BLaER1 (cell line): ENCODE measurements at regions not wholly inside any gene's neighbourhood (a gene's known extent, or its start where the extent isn't known, plus 50 kb on each side); places are given as distances from the start of the nearest gene placed in this dataset.

Experiments
- H3K27ac ChIP-seq: shearing (Covaris generic); formaldehyde crosslinking; 2 replicates; pipeline ENCODE4 v1.8.1; 2022
- H3K27me3 ChIP-seq: shearing (Covaris generic); formaldehyde crosslinking; 2 replicates; pipeline ENCODE4 v1.8.1; 2022
- H3K36me3 ChIP-seq: shearing (Covaris generic); formaldehyde crosslinking; 2 replicates; pipeline ENCODE4 v1.8.1; 2022
- H3K4me1 ChIP-seq: shearing (Covaris generic); formaldehyde crosslinking; 2 replicates; pipeline ENCODE4 v1.8.1; 2022
- H3K4me2 ChIP-seq: shearing (Covaris generic); formaldehyde crosslinking; 2 replicates; pipeline ENCODE4 v1.8.1; 2022
- H3K4me3 ChIP-seq: shearing (Covaris generic); formaldehyde crosslinking; 2 replicates; pipeline ENCODE4 v1.8.1; 2022
- H3K9ac ChIP-seq: shearing (Covaris generic); formaldehyde crosslinking; 2 replicates; pipeline ENCODE4 v1.8.1; 2022
- H3K9me3 ChIP-seq: shearing (Covaris generic); formaldehyde crosslinking; 2 replicates; pipeline ENCODE4 v1.8.1; 2022
- H4K20me1 ChIP-seq: shearing (Covaris generic); formaldehyde crosslinking; 2 replicates; pipeline ENCODE4 v1.8.1; 2022
- Cebpa-rat ChIP-seq: shearing (Covaris generic); IDR thresholded peaks from 2 replicates; pipeline ENCODE4 v1.8.1; 2022

DNA sequence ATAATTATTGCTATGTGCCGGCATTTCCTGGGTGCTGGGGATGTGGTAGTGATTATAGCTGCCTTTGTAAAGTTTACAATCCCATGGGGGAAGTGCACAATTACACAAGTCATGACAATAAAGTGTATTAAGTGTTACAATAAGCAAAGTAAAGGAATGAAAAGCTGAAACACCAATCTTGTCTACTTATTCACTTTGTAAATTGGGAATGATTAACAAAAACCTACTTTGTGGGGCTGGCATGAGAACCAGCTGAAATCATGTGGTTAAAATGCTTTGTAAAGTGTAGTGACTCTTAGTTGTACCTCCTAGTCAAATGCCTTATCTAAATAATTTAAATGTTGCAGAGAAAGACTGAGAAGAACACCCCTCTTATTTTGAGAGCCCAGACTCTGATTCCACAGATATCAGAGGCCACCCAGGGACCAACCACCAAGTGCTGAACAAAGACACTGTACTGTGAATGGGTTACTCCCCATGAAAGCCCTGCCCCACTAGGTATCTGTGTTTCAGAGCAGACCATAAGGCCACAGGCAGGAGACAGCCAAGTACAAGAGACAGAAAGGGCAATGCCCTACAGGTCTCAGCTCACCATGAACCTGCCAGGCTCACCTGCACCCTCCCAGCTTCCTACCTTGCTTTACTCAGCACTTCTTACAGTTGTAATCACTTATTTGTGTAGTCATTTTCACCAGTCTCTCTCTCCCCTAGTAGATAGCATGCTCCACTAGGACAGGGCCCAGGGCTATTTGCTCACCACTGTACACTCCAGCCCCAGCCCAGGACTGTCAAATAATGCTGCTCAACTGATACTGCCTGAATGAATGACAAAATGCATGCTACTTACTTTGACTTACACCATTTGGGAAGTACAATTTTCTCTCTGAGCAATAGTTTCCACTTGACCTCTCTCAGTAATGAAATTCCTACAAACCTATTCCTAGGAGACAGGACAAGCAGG lies 101.6 kb upstream of the APC start:
- H3K27me3 ChIP-seq: no peaks in the 10 kb centered on the region
- H3K36me3 ChIP-seq: peaks cover 5% of the 10 kb centered on the region
- no peak overlapping the region for H3K4me2 ChIP-seq
- peaks cover 22% of the 10 kb centered on the region for H3K9me3 ChIP-seq
- no peak for TF ChIP-seq Cebpa-rat
- no peak overlapping the region for H3K9ac ChIP-seq
- no peak overlapping the region for H3K4me3 ChIP-seq
- H4K20me1 ChIP-seq: no peaks in the 10 kb centered on the region
- H3K4me1 ChIP-seq: 0 out of 2 replicates have a peak, but pooled peaks cover 6% of the 10 kb centered on the region
- no peak overlapping the region for H3K27ac ChIP-seq

DNA sequence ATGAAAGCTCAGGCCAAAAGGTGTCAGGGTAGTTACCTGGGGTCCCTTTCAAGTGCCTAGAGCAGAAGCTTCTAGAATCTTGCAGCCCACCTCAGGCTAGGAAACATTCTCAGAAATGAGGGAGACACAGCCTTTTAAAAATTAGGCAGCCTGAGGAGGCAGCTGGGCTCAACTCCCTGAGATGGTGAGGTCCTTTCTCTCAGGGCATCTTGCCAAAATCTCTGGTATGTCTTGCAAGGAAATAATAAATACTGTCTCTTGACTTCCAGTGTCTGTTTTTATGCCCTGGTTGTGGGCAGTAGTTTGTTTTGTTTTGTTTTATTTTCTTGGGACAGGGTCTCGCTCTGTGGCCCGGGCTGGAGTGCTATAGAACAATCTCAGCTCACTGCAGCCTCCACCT lies 100.9 kb upstream of the APC start:
- TF ChIP-seq Cebpa-rat: no peak
- Histone ChIP-seq H3K9ac (no peak overlapping the region), H3K4me2 (no peak overlapping the region), H3K27me3 (no peaks in the 10 kb centered on the region), H3K36me3 (peaks cover 5% of the 10 kb centered on the region), H4K20me1 (no peaks in the 10 kb centered on the region), H3K9me3 (peaks cover 21% of the 10 kb centered on the region), H3K27ac (no peak overlapping the region), H3K4me3 (no peak overlapping the region), H3K4me1 (0 out of 2 replicates have a peak, but pooled peaks cover 6% of the 10 kb centered on the region)

GRCh38 chr5:112637343-112637742 lies 100.3 kb upstream of the APC start:
- H3K9me3 ChIP-seq: peaks cover 15% of the 10 kb centered on the region
- no peaks in the 10 kb centered on the region for H3K27me3 ChIP-seq
- H4K20me1 ChIP-seq: no peaks in the 10 kb centered on the region
- TF ChIP-seq Cebpa-rat: no peak
- H3K4me3 ChIP-seq: no peak overlapping the region
- no peak overlapping the region for H3K27ac ChIP-seq
- H3K4me1 ChIP-seq: 0 out of 2 replicates have a peak, but pooled peaks cover 6% of the 10 kb centered on the region
- H3K9ac ChIP-seq: no peak overlapping the region
- peaks cover 5% of the 10 kb centered on the region for H3K36me3 ChIP-seq
- H3K4me2 ChIP-seq: no peak overlapping the region

- H4K20me1 ChIP-seq: no peaks in the 10 kb centered on the region
- no peaks in the 10 kb centered on the region for H3K9me3 ChIP-seq
- H3K4me3 ChIP-seq: no peak overlapping the region
- 0 out of 2 replicates have a peak overlapping the region, but pooled peaks have one; percentile 0 for H3K4me2 ChIP-seq
- H3K27me3 ChIP-seq: no peaks in the 10 kb centered on the region
- 0 out of 2 replicates have a peak, but pooled peaks cover 6% of the 10 kb centered on the region for H3K4me1 ChIP-seq
- no peak overlapping the region for H3K27ac ChIP-seq
- H3K36me3 ChIP-seq: no peaks in the 10 kb centered on the region
- TF ChIP-seq Cebpa-rat: no peak
- no peak overlapping the region for H3K9ac ChIP-seq
Measured at GRCh38 chr5:112640546-112640945, 97.1 kb upstream of the APC start.

- Histone ChIP-seq H3K4me3 (no peak overlapping the region), H3K27ac (no peak overlapping the region), H3K4me1 (0 out of 2 replicates have a peak, but pooled peaks cover 6% of the 10 kb centered on the region), H4K20me1 (no peaks in the 10 kb centered on the region), H3K36me3 (no peaks in the 10 kb centered on the region), H3K27me3 (no peaks in the 10 kb centered on the region), H3K9me3 (no peaks in the 10 kb centered on the region), H3K9ac (no peak overlapping the region), H3K4me2 (no peak overlapping the region)
- no peak for TF ChIP-seq Cebpa-rat
Measured at GRCh38 chr5:112641515-112642110, 96.1 kb upstream of the APC start.

DNA sequence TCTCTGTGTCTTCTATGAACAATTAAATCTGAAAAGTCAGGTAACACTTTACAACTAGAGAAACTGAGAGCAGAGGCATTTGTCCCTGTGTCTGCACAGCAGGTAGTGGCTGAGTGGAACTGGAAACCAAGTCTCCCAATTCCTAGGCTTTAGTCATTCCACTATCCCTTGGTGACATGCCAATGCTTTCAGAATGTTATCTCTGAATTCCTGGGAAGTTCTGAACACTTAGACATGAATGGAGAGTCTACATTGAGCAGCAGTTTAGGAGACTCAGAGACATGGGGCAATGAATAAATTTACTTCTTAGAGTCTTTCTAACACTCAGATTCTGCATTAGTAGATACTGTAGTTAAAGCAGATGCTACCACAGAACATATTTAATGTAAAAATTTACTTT lies 94.8 kb upstream of the APC start:
- no peak overlapping the region for H3K4me3 ChIP-seq
- H3K36me3 ChIP-seq: no peaks in the 10 kb centered on the region
- H4K20me1 ChIP-seq: no peaks in the 10 kb centered on the region
- no peaks in the 10 kb centered on the region for H3K27me3 ChIP-seq
- no peak for TF ChIP-seq Cebpa-rat
- H3K4me1 ChIP-seq: 0 out of 2 replicates have a peak, but pooled peaks cover 6% of the 10 kb centered on the region
- H3K9me3 ChIP-seq: no peaks in the 10 kb centered on the region
- no peak overlapping the region for H3K4me2 ChIP-seq
- H3K27ac ChIP-seq: no peak overlapping the region
- no peak overlapping the region for H3K9ac ChIP-seq

GRCh38 chr5:112643339-112643971 lies 94.2 kb upstream of the APC start:
- Histone ChIP-seq H3K27ac (no peak overlapping the region), H3K4me2 (no peak overlapping the region), H3K9me3 (no peaks in the 10 kb centered on the region), H3K4me1 (0 out of 2 replicates have a peak, but pooled peaks cover 6% of the 10 kb centered on the region), H3K36me3 (no peaks in the 10 kb centered on the region), H4K20me1 (no peaks in the 10 kb centered on the region), H3K4me3 (no peak overlapping the region), H3K27me3 (no peaks in the 10 kb centered on the region), H3K9ac (no peak overlapping the region)
- no peak for TF ChIP-seq Cebpa-rat

DNA sequence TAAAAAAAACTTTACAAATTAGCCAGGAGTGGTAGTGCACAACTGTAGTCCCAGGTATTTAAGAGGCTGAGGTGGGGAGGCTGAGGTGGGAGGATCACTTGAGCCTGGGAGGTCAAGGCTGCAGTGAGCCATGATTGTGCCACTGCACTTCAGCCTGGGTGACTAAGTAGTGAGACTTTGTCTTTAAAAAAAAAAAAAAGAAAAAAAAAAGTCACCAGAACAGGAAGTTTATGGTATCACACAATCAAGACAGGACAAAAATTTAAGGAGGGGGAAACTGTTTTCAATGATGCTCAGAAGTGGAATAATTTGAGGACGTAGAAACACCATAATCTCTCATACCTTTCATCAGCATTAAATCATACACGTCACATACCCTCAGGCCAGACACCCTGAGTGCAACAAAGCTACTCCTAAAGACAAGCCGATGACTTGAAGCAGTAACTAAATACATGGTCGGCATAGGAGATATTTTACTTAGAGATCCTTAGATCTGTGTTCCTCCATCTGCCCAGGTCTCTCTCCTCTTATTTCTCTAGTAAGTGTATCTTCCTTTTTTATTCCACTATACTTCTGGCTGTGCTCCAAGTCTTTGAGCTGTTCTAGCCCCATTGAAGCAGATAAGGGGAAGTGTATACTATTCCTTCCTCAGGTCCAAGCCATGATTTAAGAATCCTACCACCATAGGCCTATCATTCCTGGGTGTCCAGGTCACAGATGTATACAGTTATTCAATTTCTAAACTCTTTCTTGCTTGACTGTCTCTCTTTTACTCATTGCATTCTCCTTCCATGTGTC lies 91.3 kb upstream of the APC start:
- Histone ChIP-seq H3K4me2 (no peak overlapping the region), H3K27me3 (no peaks in the 10 kb centered on the region), H3K9ac (no peak overlapping the region), H3K4me1 (no peaks in the 10 kb centered on the region), H3K4me3 (no peak overlapping the region), H4K20me1 (no peaks in the 10 kb centered on the region), H3K36me3 (no peaks in the 10 kb centered on the region), H3K27ac (no peak overlapping the region), H3K9me3 (no peaks in the 10 kb centered on the region)
- TF ChIP-seq Cebpa-rat: no peak

- H3K27me3 ChIP-seq: no peaks in the 10 kb centered on the region
- H3K4me3 ChIP-seq: no peak overlapping the region
- H3K36me3 ChIP-seq: no peaks in the 10 kb centered on the region
- H3K27ac ChIP-seq: no peak overlapping the region
- no peak for TF ChIP-seq Cebpa-rat
- H3K9me3 ChIP-seq: no peaks in the 10 kb centered on the region
- H3K4me2 ChIP-seq: no peak overlapping the region
- H3K4me1 ChIP-seq: no peaks in the 10 kb centered on the region
- no peak overlapping the region for H3K9ac ChIP-seq
- H4K20me1 ChIP-seq: no peaks in the 10 kb centered on the region
Measured at GRCh38 chr5:112647428-112647827, 90.3 kb upstream of the APC start.
